GM12878 (cell line): ENCODE measurements at regions not wholly inside any gene's neighbourhood (a gene's known extent, or its start where the extent isn't known, plus 50 kb on each side); places are given as distances from the start of the nearest gene placed in this dataset.

Experiments used
- ATAC-seq: fragments of 200-7000 bp; cut with Tn5 transposase; 3 replicates; pipeline ENCODE4 v1.9.1; 2020; ENCODE audit warnings: mild to moderate bottlenecking, moderate library complexity
- BruUV-seq: library from RNA; stranded (reverse); fragments of 400-500 nt; replicated peaks from 2 replicates; lab custom pipeline; 2021; lab: Mats Ljungman, UMichigan
- CTCF ChIA-PET: fragments of 300-600 bp; sonication (Branson Sonifier 250); formaldehyde crosslinking; extraction: SDS; loops from one replicate; lab custom pipeline; 2021; ENCODE audit warnings: inconsistent platforms; lab: Yijun Ruan, JAX
- POLR2A ChIA-PET: fragments of 350-600 bp; formaldehyde crosslinking; extraction: SDS; loops from one replicate; lab custom pipeline; 2021; ENCODE audit warnings: inconsistent platforms; lab: Charles Lee
- RAD21 ChIA-PET: fragments of 300-600 bp; sonication (Branson Sonifier 250); formaldehyde crosslinking; loops from one replicate; lab custom pipeline; 2023; ENCODE audit warnings: antibody characterized with exemption; ENCODE audit not compliant: unreplicated experiment; lab: Charles Lee
- SMC1A ChIA-PET: fragments of 300-600 bp; sonication (Branson Sonifier 250); formaldehyde crosslinking; loops from one replicate; lab custom pipeline; 2023; ENCODE audit not compliant: unreplicated experiment, uncharacterized antibody; lab: Charles Lee
- DNase-seq: peaks from one replicate; pipeline ENCODE4 v3.0.0-alpha.2; 2011; ENCODE audit warnings: low read depth, low spot score
- FAIRE-seq: peaks from 3 replicates; lab custom pipeline; 2011; peaks lifted over from hg19 to GRCh38; lab: Jason Lieb, UNC
- H2AFZ ChIP-seq: 2 replicates; pipeline ENCODE4 v1.6.0; 2011; ENCODE audit warnings: low read depth, low read length, control low read depth; ENCODE audit not compliant: control insufficient read depth
- H3K27ac ChIP-seq: 2 replicates; pipeline ENCODE4 v1.5.1; 2011; ENCODE audit warnings: control low read depth; ENCODE audit not compliant: control insufficient read depth, insufficient read depth
- H3K27me3 ChIP-seq, 2 experiments: replicated peaks in 1 of 2; 2 replicates each; pipeline versions ENCODE4 v1.6.0 to v1.6.1; 2011; ENCODE audit warnings: low read length in 1 of 2; ENCODE audit not compliant: control insufficient read depth in 2 of 2, insufficient read depth in 2 of 2
- H3K36me3 ChIP-seq, 2 experiments: 2 replicates each; pipeline ENCODE4 v1.5.1; 2011; ENCODE audit warnings: low read length in 1 of 2; ENCODE audit not compliant: control insufficient read depth in 2 of 2, insufficient read depth in 2 of 2
- H3K4me1 ChIP-seq: 2 replicates; pipeline ENCODE4 v1.6.1; 2011; ENCODE audit warnings: mild to moderate bottlenecking, low read length, moderate library complexity, mixed read lengths; ENCODE audit not compliant: control insufficient read depth, insufficient read depth
- H3K4me2 ChIP-seq: 2 replicates; pipeline ENCODE4 v1.6.0; 2011; ENCODE audit warnings: control low read depth; ENCODE audit not compliant: control insufficient read depth, insufficient read depth
- H3K4me3 ChIP-seq: fragments of 200-600 bp; sonication (generic); 2 replicates; pipeline ENCODE4 v1.5.1; 2016
- H3K79me2 ChIP-seq: 2 replicates; pipeline ENCODE4 v1.6.0; 2011; ENCODE audit warnings: low read length; ENCODE audit not compliant: control insufficient read depth, insufficient read depth
- H3K9ac ChIP-seq: 2 replicates; pipeline ENCODE4 v1.8.0; 2011; ENCODE audit warnings: low read length, control low read depth, mixed read lengths; ENCODE audit not compliant: control insufficient read depth, insufficient read depth
- H3K9me3 ChIP-seq: replicated peaks from 3 replicates; pipeline ENCODE4 v1.5.1; 2011; ENCODE audit warnings: mild to moderate bottlenecking, low read length; ENCODE audit not compliant: control insufficient read depth, insufficient read depth
- H4K20me1 ChIP-seq: 2 replicates; pipeline ENCODE4 v1.6.0; 2011; ENCODE audit not compliant: control insufficient read depth, insufficient read depth
- ATF7 ChIP-seq: fragments of 450-650 bp; IDR thresholded peaks from 2 replicates; pipeline ENCODE4 v1.6.1; 2016; ENCODE audit warnings: low read depth, mild to moderate bottlenecking
- BCL11A ChIP-seq: IDR thresholded peaks from 2 replicates; pipeline ENCODE4 v1.6.1; 2011; ENCODE audit warnings: low read depth, low read length
- CBX3 ChIP-seq: fragments of 200-600 bp; sonication (generic); IDR thresholded peaks from 2 replicates; pipeline ENCODE4 v1.6.1; 2016; ENCODE audit warnings: low read depth, borderline replicate concordance
- CHD1 ChIP-seq: IDR thresholded peaks from 2 replicates; pipeline ENCODE4 v1.6.1; 2012; ENCODE audit warnings: low read depth, low read length, improper control_type of control experiment
- DPF2 ChIP-seq: fragments of 450-650 bp; IDR thresholded peaks from 2 replicates; pipeline ENCODE4 v1.6.1; 2017; ENCODE audit warnings: mild to moderate bottlenecking
- EED ChIP-seq: sonication (generic); IDR thresholded peaks from 2 replicates; pipeline ENCODE4 v1.6.1; 2016; ENCODE audit warnings: antibody characterized with exemption, low read depth
- FOXM1 ChIP-seq: IDR thresholded peaks from 2 replicates; pipeline ENCODE4 v1.6.1; 2012; ENCODE audit warnings: low read depth, mild to moderate bottlenecking, inconsistent platforms, low read length, moderate library complexity
- HCFC1 ChIP-seq: fragments of 150-350 bp; IDR thresholded peaks from 2 replicates; pipeline ENCODE4 v1.6.1; 2014; ENCODE audit warnings: low read length
- MEF2A ChIP-seq: IDR thresholded peaks from 2 replicates; pipeline ENCODE4 v1.6.1; 2011; ENCODE audit warnings: low read depth, mild to moderate bottlenecking, low read length, moderate library complexity; ENCODE audit not compliant: insufficient read depth
- MTA2 ChIP-seq: fragments of 450-650 bp; IDR thresholded peaks from 2 replicates; pipeline ENCODE4 v1.6.1; 2016; ENCODE audit warnings: low read depth, mild to moderate bottlenecking, moderate library complexity
- MYB ChIP-seq: fragments of 150-350 bp; IDR thresholded peaks from 2 replicates; pipeline ENCODE4 v1.6.1; 2014; ENCODE audit warnings: mild to moderate bottlenecking, low read depth, low read length, borderline replicate concordance
- PML ChIP-seq: IDR thresholded peaks from 2 replicates; pipeline ENCODE4 v1.6.1; 2012; ENCODE audit warnings: low read length, inconsistent platforms
- POLR2AphosphoS2 ChIP-seq: IDR thresholded peaks from 2 replicates; pipeline ENCODE4 v1.6.1; 2011; ENCODE audit warnings: low read depth, mild to moderate bottlenecking, low read length, improper control_type of control experiment, moderate library complexity
- SMARCA5 ChIP-seq: fragments of 450-650 bp; IDR thresholded peaks from 2 replicates; pipeline ENCODE4 v1.6.1; 2017; ENCODE audit warnings: mild to moderate bottlenecking
- SPI1 ChIP-seq: IDR thresholded peaks from 2 replicates; pipeline ENCODE4 v1.6.1; 2011; ENCODE audit warnings: low read depth, mild to moderate bottlenecking, low read length, moderate library complexity, borderline replicate concordance; ENCODE audit not compliant: insufficient read depth
- TCF3 ChIP-seq: IDR thresholded peaks from 2 replicates; pipeline ENCODE4 v1.6.1; 2012; ENCODE audit warnings: low read depth, mild to moderate bottlenecking, low read length, borderline replicate concordance; ENCODE audit not compliant: insufficient read depth
- WRNIP1 ChIP-seq: IDR thresholded peaks from 2 replicates; pipeline ENCODE4 v1.6.1; 2011; ENCODE audit warnings: low read depth, low read length, improper control_type of control experiment, borderline replicate concordance
- WGBS: methylation state at CpG from one replicate; pipeline ENCODE4 v1.1.6; 2016; ENCODE audit warnings: low lambda C conversion rate; ENCODE audit not compliant: insufficient replicate concordance, insufficient coverage; ENCODE audit errors: missing lambda C conversion rate; 5-methylcytosine and 5-hydroxymethylcytosine counted together
- in situ Hi-C: fragments of 300-500 bp; cut with MboI; formaldehyde crosslinking; loops from 9 replicates; pipeline ENCODE4 v1.14.3; 2018; ENCODE audit warnings: mixed read lengths
- intact Hi-C: fragments of 100-400 bp; cut with micrococcal nuclease; formaldehyde crosslinking; loops from one replicate; pipeline ENCODE4 v1.14.2; 2022; ENCODE audit not compliant: unreplicated experiment
- TF ChIP-seq, protein P1 (sequence below): fragments of 450-650 bp; formaldehyde crosslinking; IDR thresholded peaks from 2 replicates; pipeline ENCODE4 v1.4.0; 2022; ENCODE audit warnings: mild to moderate bottlenecking, moderate library complexity
- TF ChIP-seq, protein P2 (sequence below): fragments of 150-350 bp; IDR thresholded peaks from 2 replicates; pipeline ENCODE4 v1.6.1; 2014; ENCODE audit warnings: mild to moderate bottlenecking, low read depth, low read length
- TF ChIP-seq, protein P3 (sequence below): fragments of 450-650 bp; formaldehyde crosslinking; IDR thresholded peaks from 2 replicates; pipeline ENCODE4 v1.4.0; 2020; ENCODE audit warnings: mild to moderate bottlenecking, moderate library complexity

DNA sequence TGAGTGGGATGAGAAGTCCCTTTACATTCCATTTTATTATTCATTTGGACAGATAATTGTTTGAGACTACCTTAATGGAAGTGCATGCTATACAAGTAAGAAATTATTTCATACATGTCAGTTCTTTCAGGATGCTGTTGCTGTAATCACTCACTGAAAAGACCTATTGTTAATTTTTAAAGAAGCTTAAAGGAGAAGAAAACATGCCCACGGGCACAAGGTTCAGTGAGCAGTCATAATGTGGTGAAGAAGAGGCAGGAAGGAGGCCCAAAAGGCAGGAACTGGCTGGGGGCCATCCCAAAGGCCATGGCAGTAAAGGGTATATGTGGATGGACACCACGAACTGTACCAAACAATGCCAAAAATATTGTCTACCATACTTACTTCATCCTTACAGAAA, 206.0 kb downstream of the LYPLAL1 start:
- no peak overlapping the region for H3K4me2 ChIP-seq
- TF ChIP-seq, protein P1, sequence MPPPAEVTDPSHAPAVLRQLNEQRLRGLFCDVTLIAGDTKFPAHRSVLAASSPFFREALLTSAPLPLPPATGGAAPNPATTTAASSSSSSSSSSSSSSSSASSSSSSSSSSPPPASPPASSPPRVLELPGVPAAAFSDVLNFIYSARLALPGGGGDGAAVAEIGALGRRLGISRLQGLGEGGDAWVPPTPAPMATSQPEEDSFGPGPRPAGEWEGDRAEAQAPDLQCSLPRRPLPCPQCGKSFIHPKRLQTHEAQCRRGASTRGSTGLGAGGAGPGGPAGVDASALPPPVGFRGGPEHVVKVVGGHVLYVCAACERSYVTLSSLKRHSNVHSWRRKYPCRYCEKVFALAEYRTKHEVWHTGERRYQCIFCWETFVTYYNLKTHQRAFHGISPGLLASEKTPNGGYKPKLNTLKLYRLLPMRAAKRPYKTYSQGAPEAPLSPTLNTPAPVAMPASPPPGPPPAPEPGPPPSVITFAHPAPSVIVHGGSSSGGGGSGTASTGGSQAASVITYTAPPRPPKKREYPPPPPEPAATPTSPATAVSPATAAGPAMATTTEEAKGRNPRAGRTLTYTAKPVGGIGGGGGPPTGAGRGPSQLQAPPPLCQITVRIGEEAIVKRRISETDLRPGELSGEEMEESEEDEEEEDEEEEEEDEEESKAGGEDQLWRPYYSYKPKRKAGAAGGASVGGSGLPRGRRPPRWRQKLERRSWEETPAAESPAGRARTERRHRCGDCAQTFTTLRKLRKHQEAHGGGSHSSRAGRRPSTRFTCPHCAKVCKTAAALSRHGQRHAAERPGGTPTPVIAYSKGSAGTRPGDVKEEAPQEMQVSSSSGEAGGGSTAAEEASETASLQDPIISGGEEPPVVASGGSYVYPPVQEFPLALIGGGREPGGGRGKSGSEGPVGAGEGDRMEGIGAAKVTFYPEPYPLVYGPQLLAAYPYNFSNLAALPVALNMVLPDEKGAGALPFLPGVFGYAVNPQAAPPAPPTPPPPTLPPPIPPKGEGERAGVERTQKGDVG (CRISPR knock-in tag) = no peak
- TF ChIP-seq SPI1 = no peak
- TF ChIP-seq ATF7 = no peak
- no peak for TF ChIP-seq DPF2
- TF ChIP-seq BCL11A = no peak
- no peak for TF ChIP-seq HCFC1
- no peak for TF ChIP-seq POLR2AphosphoS2
- TF ChIP-seq CHD1 = no peak
- TF ChIP-seq, protein P2, sequence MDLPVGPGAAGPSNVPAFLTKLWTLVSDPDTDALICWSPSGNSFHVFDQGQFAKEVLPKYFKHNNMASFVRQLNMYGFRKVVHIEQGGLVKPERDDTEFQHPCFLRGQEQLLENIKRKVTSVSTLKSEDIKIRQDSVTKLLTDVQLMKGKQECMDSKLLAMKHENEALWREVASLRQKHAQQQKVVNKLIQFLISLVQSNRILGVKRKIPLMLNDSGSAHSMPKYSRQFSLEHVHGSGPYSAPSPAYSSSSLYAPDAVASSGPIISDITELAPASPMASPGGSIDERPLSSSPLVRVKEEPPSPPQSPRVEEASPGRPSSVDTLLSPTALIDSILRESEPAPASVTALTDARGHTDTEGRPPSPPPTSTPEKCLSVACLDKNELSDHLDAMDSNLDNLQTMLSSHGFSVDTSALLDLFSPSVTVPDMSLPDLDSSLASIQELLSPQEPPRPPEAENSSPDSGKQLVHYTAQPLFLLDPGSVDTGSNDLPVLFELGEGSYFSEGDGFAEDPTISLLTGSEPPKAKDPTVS = no peak
- TF ChIP-seq MYB = no peak
- no peak for TF ChIP-seq TCF3
- no peak for TF ChIP-seq PML
- no peak for TF ChIP-seq MTA2
- TF ChIP-seq MEF2A = no peak
- TF ChIP-seq, protein P3, sequence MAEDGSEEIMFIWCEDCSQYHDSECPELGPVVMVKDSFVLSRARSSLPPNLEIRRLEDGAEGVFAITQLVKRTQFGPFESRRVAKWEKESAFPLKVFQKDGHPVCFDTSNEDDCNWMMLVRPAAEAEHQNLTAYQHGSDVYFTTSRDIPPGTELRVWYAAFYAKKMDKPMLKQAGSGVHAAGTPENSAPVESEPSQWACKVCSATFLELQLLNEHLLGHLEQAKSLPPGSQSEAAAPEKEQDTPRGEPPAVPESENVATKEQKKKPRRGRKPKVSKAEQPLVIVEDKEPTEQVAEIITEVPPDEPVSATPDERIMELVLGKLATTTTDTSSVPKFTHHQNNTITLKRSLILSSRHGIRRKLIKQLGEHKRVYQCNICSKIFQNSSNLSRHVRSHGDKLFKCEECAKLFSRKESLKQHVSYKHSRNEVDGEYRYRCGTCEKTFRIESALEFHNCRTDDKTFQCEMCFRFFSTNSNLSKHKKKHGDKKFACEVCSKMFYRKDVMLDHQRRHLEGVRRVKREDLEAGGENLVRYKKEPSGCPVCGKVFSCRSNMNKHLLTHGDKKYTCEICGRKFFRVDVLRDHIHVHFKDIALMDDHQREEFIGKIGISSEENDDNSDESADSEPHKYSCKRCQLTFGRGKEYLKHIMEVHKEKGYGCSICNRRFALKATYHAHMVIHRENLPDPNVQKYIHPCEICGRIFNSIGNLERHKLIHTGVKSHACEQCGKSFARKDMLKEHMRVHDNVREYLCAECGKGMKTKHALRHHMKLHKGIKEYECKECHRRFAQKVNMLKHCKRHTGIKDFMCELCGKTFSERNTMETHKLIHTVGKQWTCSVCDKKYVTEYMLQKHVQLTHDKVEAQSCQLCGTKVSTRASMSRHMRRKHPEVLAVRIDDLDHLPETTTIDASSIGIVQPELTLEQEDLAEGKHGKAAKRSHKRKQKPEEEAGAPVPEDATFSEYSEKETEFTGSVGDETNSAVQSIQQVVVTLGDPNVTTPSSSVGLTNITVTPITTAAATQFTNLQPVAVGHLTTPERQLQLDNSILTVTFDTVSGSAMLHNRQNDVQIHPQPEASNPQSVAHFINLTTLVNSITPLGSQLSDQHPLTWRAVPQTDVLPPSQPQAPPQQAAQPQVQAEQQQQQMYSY (CRISPR knock-in tag) = no peak
- no peak for TF ChIP-seq EED
- TF ChIP-seq SMARCA5 = no peak
- no peak for TF ChIP-seq CBX3
- TF ChIP-seq FOXM1 = no peak
- no peak for TF ChIP-seq WRNIP1
- H3K27ac ChIP-seq = no peak overlapping the region
- ATAC-seq (no peak), DNase-seq (no peak), FAIRE-seq (no peak)
- ChIA-PET CTCF (no interaction called here), POLR2A (no interaction called here), RAD21 (no interaction called here), SMC1A (no interaction called here)
- no TSS peak for BruUV-seq
- no peaks in the 10 kb centered on the region for H3K36me3 ChIP-seq
- no peak overlapping the region for H2AFZ ChIP-seq
- no peaks in the 10 kb centered on the region for H3K9me3 ChIP-seq
- no peak overlapping the region for H3K4me3 ChIP-seq
- in situ Hi-C loops = no loop called here
- WGBS = 0% methylated on average over 2 of the region's 2 CpGs
- no peaks in the 10 kb centered on the region for H3K79me2 ChIP-seq
- no peak overlapping the region for H3K9ac ChIP-seq
- H3K4me1 ChIP-seq = no peaks in the 10 kb centered on the region
- H3K27me3 ChIP-seq = no peaks in the 10 kb centered on the region
- H4K20me1 ChIP-seq = no peaks in the 10 kb centered on the region
- intact Hi-C loops = loop anchor here (10.0 kb wide), 1 partner anchor 695 kb away; no protein-coding TSS in a partner anchor
